Small intestine (tissue), 7 donors: ENCODE measurements at regions not wholly inside any gene's neighbourhood (a gene's known extent, or its start where the extent isn't known, plus 50 kb on each side); places are given as distances from the start of the nearest gene placed in this dataset.

Experiments
- DNase-seq, 2 donors: peaks; one replicate each; pipeline versions ENCODE4 v3.0.0 to v3.0.0-alpha.2; 2013
- FAIRE-seq: peaks from 2 replicates; lab custom pipeline; 2012; peaks lifted over from hg19 to GRCh38; lab: Jason Lieb, UNC
- H3K27ac ChIP-seq, 3 donors: one replicate each; pipeline ENCODE4 v1.5.1; 2013; ENCODE audit warnings: low read length in 2 of 3, mild to moderate bottlenecking in 2 of 3, control low read depth in 1 of 3, inconsistent platforms in 1 of 3, low read depth in 1 of 3, moderate library complexity in 1 of 3
- H3K27me3 ChIP-seq, 3 donors: one replicate each; pipeline ENCODE4 v1.6.1; 2013; ENCODE audit warnings: low read length in 3 of 3, inconsistent platforms in 1 of 3; ENCODE audit not compliant: control insufficient read depth in 3 of 3, insufficient read depth in 3 of 3
- H3K36me3 ChIP-seq, 3 donors: one replicate each; pipeline ENCODE4 v1.6.1; 2013; ENCODE audit warnings: low read length in 3 of 3, inconsistent platforms in 1 of 3, low read depth in 1 of 3, mild to moderate bottlenecking in 1 of 3, moderate library complexity in 1 of 3; ENCODE audit not compliant: control insufficient read depth in 3 of 3, insufficient read depth in 2 of 3
- H3K4me1 ChIP-seq, 3 donors: one replicate each; pipeline ENCODE4 v1.6.1; 2013; ENCODE audit warnings: low read length in 2 of 3, inconsistent platforms in 1 of 3, low read depth in 1 of 3, mild to moderate bottlenecking in 1 of 3, moderate library complexity in 1 of 3; ENCODE audit not compliant: control insufficient read depth in 3 of 3, insufficient read depth in 2 of 3
- H3K4me3 ChIP-seq, 3 donors: one replicate each; pipeline ENCODE4 v1.5.1; 2013; ENCODE audit warnings: low read length in 3 of 3, control low read depth in 1 of 3, inconsistent platforms in 1 of 3, low read depth in 1 of 3, mild to moderate bottlenecking in 1 of 3, moderate library complexity in 1 of 3
- H3K9me3 ChIP-seq, 2 donors: one replicate each; pipeline ENCODE4 v1.6.1; 2013; ENCODE audit warnings: low read depth in 1 of 2, low read length in 1 of 2; ENCODE audit not compliant: control insufficient read depth in 2 of 2, insufficient read depth in 1 of 2
- WGBS, 3 donors: extraction: QIAGEN DNeasy Blood & Tissue Kit; methylation state at CpG; one replicate each; pipeline ENCODE4 v1.1.7; 2013; 5-methylcytosine and 5-hydroxymethylcytosine counted together
- donor health status: healthy with polysubstance abuse.
- donor health status: control.
- donor health status: control.
- donor health status: Bipolar disorder and iron deficiency.
- donor health status: healthy.

- Histone ChIP-seq H3K36me3 (no peaks in the 10 kb centered on the region), H3K4me3 (no peak overlapping the region), H3K9me3 (no peaks in the 10 kb centered on the region), H3K27me3 (no peaks in the 10 kb centered on the region), H3K4me1 (peaks cover 0 to 13% (median 5%) of the 10 kb centered on the region in 3 donors), H3K27ac (no peak overlapping the region)
- FAIRE-seq (no peak), DNase-seq (no peak)
- WGBS, 3 donors: 84 to 89% (median 87%) methylated on average over 8 of the region's 8 CpGs
Observed at GRCh38 chr11:34830648-34831047, 85.5 kb downstream of the APIP start.

GRCh38 chr11:34830035-34830434 lies 86.1 kb downstream of the APIP start:
- DNase-seq (no peak), FAIRE-seq (no peak)
- 62 to 72% (median 62%) methylated on average over 5 of the region's 5 CpGs for WGBS, 3 donors
- peaks cover 0 to 19% (median 5%) of the 10 kb centered on the region in 3 donors for H3K4me1 ChIP-seq
- H3K9me3 ChIP-seq: no peaks in the 10 kb centered on the region
- H3K36me3 ChIP-seq: no peaks in the 10 kb centered on the region
- no peaks in the 10 kb centered on the region for H3K27me3 ChIP-seq
- H3K4me3 ChIP-seq: no peak overlapping the region
- H3K27ac ChIP-seq: no peak overlapping the region

- Histone ChIP-seq H3K27me3 (no peaks in the 10 kb centered on the region), H3K4me1 (peaks cover 0 to 27% (median 5%) of the 10 kb centered on the region in 3 donors), H3K9me3 (no peaks in the 10 kb centered on the region), H3K27ac (peak overlapping the region in 1 of 3 donors; percentile 67), H3K4me3 (no peak overlapping the region), H3K36me3 (no peaks in the 10 kb centered on the region)
- DNase-seq: peak; percentile 17 to 31
- no peak for FAIRE-seq
- WGBS, 3 donors: 68 to 82% (median 72%) methylated on average over 1 of the region's 1 CpG
Observed at GRCh38 chr11:34827228-34827627, 89.0 kb downstream of the APIP start.

GRCh38 chr11:34826384-34826726 lies 89.8 kb downstream of the APIP start:
- Histone ChIP-seq H3K36me3 (no peaks in the 10 kb centered on the region), H3K27me3 (no peaks in the 10 kb centered on the region), H3K9me3 (no peaks in the 10 kb centered on the region), H3K4me1 (peaks cover 0 to 27% (median 5%) of the 10 kb centered on the region in 3 donors), H3K4me3 (no peak overlapping the region), H3K27ac (peak overlapping the region in 2 of 3 donors; percentile 54 to 85)
- FAIRE-seq (no peak), DNase-seq (no peak)
- WGBS, 3 donors: 17 to 50% (median 21%) methylated on average over 1 of the region's 1 CpG

GRCh38 chr11:34825670-34826383 lies 90.4 kb downstream of the APIP start:
- WGBS, 3 donors: 13 to 66% (median 33%) methylated on average over 7 of the region's 7 CpGs
- FAIRE-seq: no peak
- Histone ChIP-seq H3K27ac (peak overlapping the region in 2 of 3 donors; percentile 63 to 86), H3K27me3 (no peaks in the 10 kb centered on the region), H3K4me3 (no peak overlapping the region), H3K36me3 (no peaks in the 10 kb centered on the region), H3K9me3 (no peaks in the 10 kb centered on the region), H3K4me1 (peaks cover 0 to 27% (median 5%) of the 10 kb centered on the region in 3 donors)
- DNase-seq: peak; percentile 78 to 87

- no peak for DNase-seq
- no peak for FAIRE-seq
- Histone ChIP-seq H3K4me1 (peaks cover 0 to 27% (median 5%) of the 10 kb centered on the region in 3 donors), H3K27ac (peak overlapping the region in 2 of 3 donors; percentile 63 to 86), H3K9me3 (no peaks in the 10 kb centered on the region), H3K27me3 (no peaks in the 10 kb centered on the region), H3K36me3 (no peaks in the 10 kb centered on the region), H3K4me3 (no peak overlapping the region)
- WGBS, 3 donors: 44 to 56% (median 52%) methylated on average over 3 of the region's 3 CpGs
Observed at GRCh38 chr11:34825315-34825669, 90.9 kb downstream of the APIP start.

GRCh38 chr11:34824425-34824824 lies 91.8 kb downstream of the APIP start:
- H3K27me3 ChIP-seq: no peaks in the 10 kb centered on the region
- H3K4me1 ChIP-seq: peaks cover 0 to 27% (median 5%) of the 10 kb centered on the region in 3 donors
- DNase-seq (peak in 1 of 2 donors; percentile 6), FAIRE-seq (no peak)
- H3K4me3 ChIP-seq: no peak overlapping the region
- peak overlapping the region in 1 of 3 donors; percentile 86 for H3K27ac ChIP-seq
- peaks cover 0 to 2% of the 10 kb centered on the region in 2 donors for H3K9me3 ChIP-seq
- H3K36me3 ChIP-seq: no peaks in the 10 kb centered on the region

- Histone ChIP-seq H3K9me3 (peaks cover 0 to 2% of the 10 kb centered on the region in 2 donors), H3K27ac (no peak overlapping the region), H3K36me3 (no peaks in the 10 kb centered on the region), H3K4me1 (peaks cover 0 to 27% (median 5%) of the 10 kb centered on the region in 3 donors), H3K4me3 (no peak overlapping the region), H3K27me3 (no peaks in the 10 kb centered on the region)
- WGBS, 3 donors: 66 to 74% (median 72%) methylated on average over 2 of the region's 2 CpGs
- DNase-seq (no peak), FAIRE-seq (no peak)
Observed at GRCh38 chr11:34823639-34824038, 92.5 kb downstream of the APIP start.

GRCh38 chr11:34823197-34823596 lies 93.0 kb downstream of the APIP start:
- WGBS, 3 donors: 62 to 79% (median 72%) methylated on average over 3 of the region's 3 CpGs

More at GRCh38 chr11:34823197-34823596, 93.0 kb downstream of the APIP start:
- H3K9me3 ChIP-seq: peaks cover 0 to 6% of the 10 kb centered on the region in 2 donors
- no peaks in the 10 kb centered on the region for H3K27me3 ChIP-seq
- no peak overlapping the region for H3K27ac ChIP-seq
- H3K4me3 ChIP-seq: no peak overlapping the region
- H3K4me1 ChIP-seq: peaks cover 0 to 27% (median 5%) of the 10 kb centered on the region in 3 donors
- FAIRE-seq (no peak), DNase-seq (no peak)
- H3K36me3 ChIP-seq: no peaks in the 10 kb centered on the region
